HUDEP-2 (cell line): ENCODE measurements at regions not wholly inside any gene's neighbourhood (a gene's known extent, or its start where the extent isn't known, plus 50 kb on each side); places are given as distances from the start of the nearest gene placed in this dataset.

Experiments
- DNase-seq, 76 experiments: peaks; one replicate each; lab custom pipeline; 2025; ENCODE audit not compliant: unreplicated experiment in 76 of 76; lab: John Stamatoyannopoulos, UW

- DNase-seq, result no peak
Observed at GRCh38 chr2:239455436-239456203, 54.8 kb upstream of the HDAC4 start.

- no peak for DNase-seq
Observed at GRCh38 chr2:239454507-239454906, 53.7 kb upstream of the HDAC4 start.
